GM19455 (cell line): ENCODE measurements at regions not wholly inside any gene's neighbourhood (a gene's known extent, or its start where the extent isn't known, plus 50 kb on each side); places are given as distances from the start of the nearest gene placed in this dataset.

ENCODE experiments used
- ATAC-seq: cut with Tn5 transposase; IDR thresholded peaks from one replicate; pipeline ENCODE4 v1.9.1; 2021; ENCODE audit not compliant: unreplicated experiment

GRCh38 chr17:69995476-69995875, 79.5 kb upstream of the KCNJ16 start:
- no peak for ATAC-seq

DNA sequence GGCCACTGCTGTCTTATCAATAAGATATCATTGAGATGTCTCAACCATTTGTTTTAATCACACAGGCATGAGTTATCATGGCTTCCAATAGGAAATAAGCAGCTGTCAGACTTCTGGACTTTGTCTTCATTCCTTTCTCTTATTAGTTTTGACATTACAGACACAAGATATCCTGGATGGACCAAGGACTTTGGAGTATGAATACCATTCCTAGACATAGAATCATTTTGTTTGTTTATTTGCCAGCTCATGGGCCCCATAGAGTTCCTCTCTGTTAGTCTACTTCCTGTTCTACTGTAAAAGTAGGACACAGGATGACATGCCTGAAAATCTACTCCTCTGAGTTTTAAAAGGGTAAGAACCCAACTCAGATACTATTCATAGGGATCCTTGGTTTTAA, 77.7 kb upstream of the KCNJ16 start:
- ATAC-seq, result no peak

GRCh38 chr17:69999253-69999652, 75.8 kb upstream of the KCNJ16 start:
- no peak for ATAC-seq

DNA sequence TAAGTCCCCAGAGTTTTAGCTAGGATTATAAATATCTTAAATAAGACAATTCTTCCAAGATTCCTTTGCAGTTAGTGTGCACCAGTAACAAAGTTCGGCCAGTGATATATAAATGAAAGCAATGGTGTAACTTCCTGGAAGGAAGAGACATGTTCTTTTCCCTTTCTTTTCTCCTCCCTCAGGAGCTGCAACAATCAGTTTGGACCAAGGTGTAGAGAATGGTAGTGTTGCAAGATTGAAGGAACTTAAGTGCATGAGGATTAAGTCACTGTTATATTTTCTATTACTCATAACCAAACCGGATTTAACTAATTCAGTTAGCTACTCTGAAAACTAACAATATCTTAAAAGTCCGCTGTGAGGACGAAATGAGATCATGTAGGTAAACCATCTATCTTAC, 68.9 kb upstream of the KCNJ16 start:
- no peak for ATAC-seq

DNA sequence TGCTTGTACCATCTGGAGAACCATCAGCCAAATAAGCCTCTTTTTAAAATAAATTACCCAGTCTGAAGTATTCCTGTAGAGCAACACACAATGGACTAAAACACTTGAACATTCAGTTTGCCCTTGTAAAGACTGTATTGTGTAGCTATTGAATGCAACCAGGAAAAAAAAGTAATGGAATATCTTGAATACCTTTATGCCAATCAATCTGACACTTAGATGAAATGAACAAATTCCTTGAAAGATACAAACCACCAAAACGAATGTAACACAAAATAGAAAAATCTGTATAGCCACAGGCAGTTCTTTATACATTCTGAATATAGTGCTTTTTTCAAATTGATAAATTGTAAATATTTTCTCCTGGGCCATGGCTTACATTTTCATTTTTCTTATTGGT, 63.3 kb upstream of the KCNJ16 start:
- no peak for ATAC-seq

- ATAC-seq, result no peak
Measured at GRCh38 chr17:70013911-70014310, 61.1 kb upstream of the KCNJ16 start.

- no peak for ATAC-seq
Measured at GRCh38 chr17:70017112-70017511, 57.9 kb upstream of the KCNJ16 start.

DNA sequence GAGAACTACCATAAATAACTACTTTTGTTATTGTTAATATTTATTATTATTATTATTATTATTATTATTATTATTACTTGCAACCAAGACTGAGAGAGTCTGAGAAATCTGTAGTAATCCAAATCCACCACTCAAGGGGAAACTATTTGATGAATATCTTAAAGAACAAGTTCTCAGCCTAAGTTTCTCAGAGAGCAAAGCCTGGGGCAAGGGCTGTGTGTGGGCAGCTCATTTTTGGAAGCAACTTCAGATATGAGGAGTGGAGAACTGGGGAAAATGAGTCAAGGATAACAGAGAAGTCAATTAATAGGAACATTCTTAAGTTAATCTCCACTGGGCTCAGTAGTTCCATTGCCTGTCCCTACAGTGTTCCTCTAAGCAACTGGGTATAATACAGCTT, 57.1 kb upstream of the KCNJ16 start:
- ATAC-seq, result no peak

DNA sequence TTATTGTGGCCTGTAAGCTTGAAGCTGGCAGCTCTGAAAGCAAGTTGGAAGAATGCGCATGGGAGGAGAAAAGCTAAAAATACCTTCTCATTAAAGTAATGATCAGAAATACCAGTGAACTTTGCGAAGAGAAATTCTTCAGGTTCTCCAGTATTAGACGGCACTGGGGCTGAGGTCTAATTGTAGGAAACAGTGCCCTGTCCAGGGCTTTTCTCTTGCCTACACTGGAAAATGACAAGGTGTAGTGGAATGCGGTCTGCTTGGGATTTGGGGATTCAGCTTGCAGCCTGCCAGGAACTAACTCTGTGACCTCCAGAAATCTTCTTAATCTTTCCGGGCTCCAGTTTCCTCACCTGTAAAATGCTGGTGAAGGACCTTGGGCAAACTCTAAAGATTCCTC, 53.3 kb upstream of the KCNJ16 start:
- ATAC-seq, result no peak

DNA sequence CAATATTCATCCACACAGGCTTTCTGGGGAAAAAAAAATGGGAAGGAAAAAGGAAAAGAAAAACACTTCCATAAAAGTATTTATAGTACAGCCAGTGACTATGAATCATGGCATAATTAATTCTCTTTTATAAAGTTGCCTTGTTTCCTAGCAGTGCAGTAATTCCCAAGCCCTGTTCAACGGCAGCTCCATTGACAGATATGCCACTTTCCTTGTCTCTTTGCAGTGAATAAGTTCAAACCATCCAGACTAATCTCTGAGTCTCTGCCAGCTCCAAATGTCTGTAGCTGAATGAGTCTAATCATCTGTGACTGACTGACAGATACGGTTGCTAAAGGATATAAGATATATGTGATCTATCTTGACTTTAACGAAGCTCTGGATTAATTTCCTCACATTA, 52.9 kb upstream of the KCNJ16 start:
- no peak for ATAC-seq

DNA sequence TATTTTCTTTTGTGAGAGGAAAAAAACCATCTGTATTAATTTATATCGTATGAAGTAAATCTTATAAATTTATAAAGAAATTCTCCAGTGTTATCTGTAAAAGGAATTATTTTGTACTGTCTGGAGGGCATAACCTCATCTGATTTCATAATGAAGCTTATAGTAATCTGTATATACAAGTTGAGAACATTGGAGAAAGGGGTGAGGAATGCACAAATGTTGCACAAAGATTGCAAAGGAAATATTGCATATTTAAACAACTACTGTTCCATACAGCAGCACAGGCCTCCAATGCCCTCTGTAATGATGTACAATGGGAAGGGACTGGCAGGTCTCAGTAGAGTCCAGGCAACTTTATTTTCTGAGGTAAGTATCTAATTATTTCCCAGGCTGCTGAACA, 50.8 kb upstream of the KCNJ16 start:
- ATAC-seq, result no peak
